ENCODE measurements at regions not wholly inside any gene's neighbourhood (a gene's known extent, or its start where the extent isn't known, plus 50 kb on each side); places are given as distances from the start of the nearest gene placed in this dataset.

DNA sequence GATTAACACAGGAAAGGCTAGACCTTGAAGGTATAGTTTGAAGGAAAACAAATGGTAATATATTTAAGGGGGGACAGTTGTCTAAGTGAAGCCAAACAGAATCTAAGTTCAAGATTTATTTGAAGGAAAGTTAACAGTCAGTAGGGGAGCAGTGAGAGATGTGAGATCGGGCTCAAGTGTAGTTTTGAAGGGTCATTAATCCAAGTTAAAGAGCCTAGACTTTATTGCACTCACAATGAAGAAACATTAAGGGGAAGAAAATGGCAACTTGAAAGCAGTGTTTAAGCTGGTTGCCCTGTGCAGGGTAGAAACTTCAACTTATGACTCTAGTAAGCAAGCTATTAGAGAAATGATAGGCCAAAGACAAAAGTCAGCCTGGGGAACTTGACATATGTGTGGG lies 1952.2 kb downstream of the PCDH7 start:
- Histone ChIP-seq H3K4me1 (ENCODE audit: insufficient read depth, low read length) (no peaks in the 10 kb centered on the region), H3K27ac (ENCODE audit: insufficient read length, low read depth, low read length) (no peak overlapping the region), H3K9ac (ENCODE audit: extremely low read depth, insufficient read length, low read length) (no peak overlapping the region), H2BK12ac (ENCODE audit: insufficient read length, low read depth, low read length) (no peak overlapping the region), H3T11ph (ENCODE audit: low read length) (no peak overlapping the region), H3K27me3 (ENCODE audit: insufficient read depth, low read length) (no peaks in the 10 kb centered on the region), H3K56ac (ENCODE audit: insufficient read length, low read depth, low read length) (no peak overlapping the region), H4K20me1 (ENCODE audit: control insufficient read depth, insufficient read depth, insufficient read length) (no peaks in the 10 kb centered on the region), H4K91ac (ENCODE audit: insufficient read length, low read depth, low read length) (no peak overlapping the region), H3K23me2 (ENCODE audit: insufficient read length, low read depth, low read length, poor library complexity, severe bottlenecking) (no peaks in the 10 kb centered on the region), H3K18ac (ENCODE audit: insufficient read length, low read depth, low read length) (no peak overlapping the region), H3K9me3 (ENCODE audit: control insufficient read depth, low read depth, low read length) (no peaks in the 10 kb centered on the region), H3K79me1 (ENCODE audit: insufficient read depth, low read depth, low read length, poor library complexity, severe bottlenecking) (no peaks in the 10 kb centered on the region), H2BK120ac (ENCODE audit: low read depth, low read length, poor library complexity, severe bottlenecking) (no peak overlapping the region), H2AK5ac (ENCODE audit: insufficient read length, low read length) (no peak overlapping the region), H4K5ac (ENCODE audit: insufficient read length, low read depth, low read length) (no peak overlapping the region), H3K14ac (ENCODE audit: insufficient read depth, low read length) (no peak overlapping the region), H2BK15ac (ENCODE audit: low read depth, low read length) (no peak overlapping the region), H3K4ac (ENCODE audit: low read depth, low read length) (no peak overlapping the region), H2AFZ (ENCODE audit: low read length) (no peak overlapping the region), H3K79me2 (ENCODE audit: insufficient read depth, low read length) (no peaks in the 10 kb centered on the region), H2BK20ac (ENCODE audit: low read depth, low read length, poor library complexity, severe bottlenecking) (no peak overlapping the region), H3K4me2 (ENCODE audit: insufficient read depth, insufficient read length, low read length) (no peak overlapping the region), H3K23ac (ENCODE audit: insufficient read length, low read depth, low read length) (no peak overlapping the region), H4K8ac (replicated peaks; ENCODE audit: insufficient read length, low read depth, low read length) (no peak overlapping the region), H2BK5ac (ENCODE audit: insufficient read length, low read length) (no peak overlapping the region)
- Mint-ChIP-seq H3K27ac (no peak overlapping the region), H3K4me3 (no peak overlapping the region), H3K27me3 (ENCODE audit: low read depth) (no peaks in the 10 kb centered on the region), H3K4me1 (no peaks in the 10 kb centered on the region), H3K36me3 (ENCODE audit: insufficient read depth in 1 of 3, low read depth in 3 of 3) (peaks cover 0 to 11% (median 5%) of the 10 kb centered on the region in 3 experiments; a peak in 5 of 7 replicates), H3K9me3 (peaks cover 7 to 13% of the 10 kb centered on the region in 2 experiments; a peak in 4 of 5 replicates)
- TF ChIP-seq, protein P1, sequence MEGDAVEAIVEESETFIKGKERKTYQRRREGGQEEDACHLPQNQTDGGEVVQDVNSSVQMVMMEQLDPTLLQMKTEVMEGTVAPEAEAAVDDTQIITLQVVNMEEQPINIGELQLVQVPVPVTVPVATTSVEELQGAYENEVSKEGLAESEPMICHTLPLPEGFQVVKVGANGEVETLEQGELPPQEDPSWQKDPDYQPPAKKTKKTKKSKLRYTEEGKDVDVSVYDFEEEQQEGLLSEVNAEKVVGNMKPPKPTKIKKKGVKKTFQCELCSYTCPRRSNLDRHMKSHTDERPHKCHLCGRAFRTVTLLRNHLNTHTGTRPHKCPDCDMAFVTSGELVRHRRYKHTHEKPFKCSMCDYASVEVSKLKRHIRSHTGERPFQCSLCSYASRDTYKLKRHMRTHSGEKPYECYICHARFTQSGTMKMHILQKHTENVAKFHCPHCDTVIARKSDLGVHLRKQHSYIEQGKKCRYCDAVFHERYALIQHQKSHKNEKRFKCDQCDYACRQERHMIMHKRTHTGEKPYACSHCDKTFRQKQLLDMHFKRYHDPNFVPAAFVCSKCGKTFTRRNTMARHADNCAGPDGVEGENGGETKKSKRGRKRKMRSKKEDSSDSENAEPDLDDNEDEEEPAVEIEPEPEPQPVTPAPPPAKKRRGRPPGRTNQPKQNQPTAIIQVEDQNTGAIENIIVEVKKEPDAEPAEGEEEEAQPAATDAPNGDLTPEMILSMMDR (conservative IDR thresholded peaks at IDR 0.05), result no peak
- DNase-seq, result no peak
- no CpG with 5 or more reads among the region's 1 CpG for WGBS (ENCODE audit: extremely low coverage, insufficient read length, low lambda C conversion rate)

Measured in H9 (cell line).